ELF-1 (cell line): ENCODE measurements at regions not wholly inside any gene's neighbourhood (a gene's known extent, or its start where the extent isn't known, plus 50 kb on each side); places are given as distances from the start of the nearest gene placed in this dataset.
"Not testable (repeated sequence)": the region's sequence is repeated elsewhere in the genome, so short reads cannot be mapped to it uniquely, and the experiment has no call there.

ENCODE experiments used
- DNase-seq: peaks from one replicate; pipeline ENCODE4 v3.0.0-alpha.2; 2016; ENCODE audit warnings: low read depth, low spot score

DNA sequence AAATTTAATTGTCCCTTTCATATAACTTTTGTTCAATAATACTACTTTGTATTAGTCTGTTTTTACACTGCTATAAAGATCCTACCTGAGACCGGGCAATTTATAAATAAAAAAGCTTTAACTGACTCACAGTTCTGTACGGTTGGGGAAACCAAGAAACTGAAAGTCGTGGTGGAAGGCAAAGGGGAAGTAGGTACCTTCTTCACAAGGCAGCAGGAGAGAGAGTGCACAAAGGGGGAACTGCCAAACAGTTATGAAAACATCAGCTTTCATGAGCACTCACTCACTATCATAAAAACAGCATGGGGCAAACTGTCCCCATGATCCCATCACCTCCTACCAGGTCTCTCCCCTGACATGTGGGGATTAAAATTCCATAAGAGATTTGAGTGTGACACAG lies 1069.0 kb downstream of the FSCB start:
- no peak for DNase-seq

DNA sequence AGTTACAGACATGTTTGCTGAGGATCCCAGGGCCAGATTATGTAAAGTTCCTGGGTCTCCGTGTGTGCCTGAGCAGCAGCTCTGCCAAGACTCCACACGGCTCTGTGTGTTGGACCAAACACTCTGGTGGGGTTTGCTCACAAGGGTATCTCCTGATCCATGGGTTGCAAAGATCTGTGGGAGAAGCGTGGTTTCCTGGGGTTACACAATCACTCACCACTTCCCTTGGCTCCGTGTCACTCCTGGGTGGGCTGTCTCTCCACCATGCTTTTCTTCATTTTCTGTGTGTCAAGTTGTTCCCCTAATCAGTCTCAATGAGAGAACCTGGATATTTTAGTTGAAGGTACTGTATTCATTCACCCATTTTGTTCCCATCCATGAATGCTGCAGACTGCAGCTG lies 1088.8 kb downstream of the FSCB start:
- no peak for DNase-seq

DNA sequence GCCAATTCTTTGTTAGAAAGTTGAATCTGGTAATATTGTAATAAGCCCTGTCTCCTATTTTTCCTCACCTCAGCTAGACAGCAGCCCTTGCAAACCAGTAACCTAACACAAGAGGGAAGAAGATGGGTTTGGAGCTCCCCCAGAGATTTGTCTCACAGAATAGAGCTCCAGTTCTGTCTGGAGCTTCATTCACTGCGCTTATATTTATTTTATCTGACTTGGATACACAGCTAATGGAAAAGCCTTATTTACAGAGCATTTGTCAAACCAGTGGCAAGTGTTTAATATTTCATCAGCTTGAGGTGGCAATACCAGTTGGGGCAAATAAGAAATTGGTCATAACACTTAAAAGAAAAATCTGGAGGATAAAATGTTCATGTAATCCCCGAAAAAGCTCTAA lies 1094.0 kb downstream of the FSCB start:
- no peak for DNase-seq

DNA sequence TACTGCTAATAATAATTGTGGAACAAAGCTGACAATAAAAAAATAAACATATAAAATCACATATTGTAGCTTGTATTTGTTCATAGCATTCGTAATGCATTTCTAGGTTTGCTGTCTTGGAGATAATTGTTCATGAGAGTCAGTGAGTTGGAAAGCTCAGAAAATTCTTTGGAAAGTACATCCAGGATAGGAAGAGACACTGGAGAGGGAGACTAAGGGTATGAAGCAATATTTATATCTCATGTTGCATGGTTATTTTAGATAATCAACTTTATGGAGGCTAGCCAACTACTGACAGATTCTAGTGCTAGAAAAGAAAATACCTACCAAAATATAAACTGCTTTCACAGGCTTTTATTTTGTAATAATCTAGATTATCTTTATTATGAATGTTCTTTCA lies 1095.2 kb downstream of the FSCB start:
- no peak for DNase-seq

DNA sequence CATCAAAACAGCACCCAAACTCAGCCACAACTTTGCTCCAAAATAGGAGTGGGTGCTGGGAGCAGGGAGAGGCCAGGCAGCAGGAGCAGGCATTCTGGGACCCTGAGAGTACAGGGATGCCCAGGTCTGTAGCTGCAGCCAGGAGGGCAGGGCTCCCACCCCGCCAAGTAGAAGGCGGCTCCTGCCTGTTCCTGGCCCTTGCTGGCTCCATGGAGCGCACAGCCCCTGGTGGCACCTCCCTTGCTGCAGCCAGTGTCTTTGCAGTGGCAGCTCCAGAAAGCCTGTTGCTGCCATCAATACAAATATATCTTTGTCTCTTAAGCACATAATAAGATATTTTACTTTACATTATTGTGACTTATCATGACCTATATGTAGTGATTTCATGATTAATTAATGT lies 1096.5 kb downstream of the FSCB start:
- DNase-seq = no peak

DNA sequence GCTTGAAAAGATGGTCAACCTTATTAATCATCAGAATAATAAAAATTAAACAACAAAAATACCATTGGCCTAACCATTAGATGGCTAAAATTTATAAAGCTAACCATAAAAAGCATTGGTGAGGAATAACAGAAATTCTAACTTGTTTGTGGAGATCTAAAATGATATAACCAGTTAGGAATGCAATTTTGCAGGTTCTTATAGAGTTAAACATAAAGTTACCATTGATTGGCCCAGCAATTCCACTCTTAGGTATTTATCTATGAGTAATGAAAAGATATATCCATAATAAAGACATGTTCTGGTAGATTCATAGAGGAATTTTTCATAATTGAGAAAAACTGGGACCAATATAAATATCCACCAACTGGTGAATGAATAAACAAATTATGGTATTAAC lies 1098.6 kb downstream of the FSCB start:
- DNase-seq = no peak

DNA sequence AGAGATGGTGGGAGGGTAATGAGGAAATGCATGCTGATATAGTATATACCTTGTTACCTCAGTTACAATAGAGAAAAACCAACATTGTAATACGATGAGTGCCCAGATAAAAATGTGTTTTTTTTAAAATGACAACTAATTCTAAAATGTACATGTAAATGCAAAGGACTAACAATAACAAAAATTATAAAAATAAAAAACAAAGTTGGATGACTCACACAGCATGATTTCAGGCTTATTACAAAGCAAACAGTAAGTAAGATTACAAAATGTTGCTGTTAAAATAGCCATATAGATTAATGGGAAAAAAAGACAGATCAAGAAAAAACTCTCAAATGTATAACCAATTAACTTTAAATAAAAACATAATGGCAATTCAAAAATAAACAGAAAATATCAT lies 1099.4 kb downstream of the FSCB start:
- no peak for DNase-seq

DNA sequence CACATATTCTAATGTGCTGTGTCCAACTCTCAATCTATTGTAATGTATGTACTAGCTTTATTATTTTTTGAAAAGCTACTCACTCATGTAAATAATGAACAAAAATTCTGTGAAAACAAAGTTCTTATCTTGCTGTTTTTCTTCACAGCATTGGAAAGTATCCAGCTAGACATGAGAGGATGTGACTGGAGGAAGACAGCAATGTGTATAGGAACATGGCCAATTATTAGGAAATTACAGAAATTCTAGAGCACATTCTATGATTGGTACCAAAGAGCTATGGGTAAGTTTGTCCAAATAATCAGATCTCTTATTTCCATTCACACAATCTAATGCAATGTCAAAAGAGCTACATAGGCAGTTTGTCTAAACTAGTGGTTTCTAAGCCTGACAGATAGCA lies 1100.2 kb downstream of the FSCB start:
- DNase-seq = no peak

DNA sequence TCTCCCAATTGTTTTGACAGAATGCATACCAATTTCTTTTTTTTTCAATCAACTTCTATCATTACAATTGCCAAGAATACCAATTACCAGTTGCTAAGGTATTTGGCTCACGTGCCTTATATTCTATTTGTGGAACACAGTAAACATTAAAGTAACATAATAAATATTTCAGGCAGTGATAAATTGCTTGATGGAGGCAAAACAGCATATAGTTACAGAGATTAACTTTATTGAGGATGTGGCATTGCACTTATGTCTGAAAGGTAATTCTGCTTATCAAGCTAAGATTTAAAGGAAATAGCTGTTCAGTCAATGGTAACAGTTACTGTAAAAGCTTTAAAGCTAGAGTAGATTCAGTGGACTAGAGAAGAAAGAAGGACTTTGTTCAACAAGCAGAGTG lies 1107.8 kb downstream of the FSCB start:
- DNase-seq = no peak

DNA sequence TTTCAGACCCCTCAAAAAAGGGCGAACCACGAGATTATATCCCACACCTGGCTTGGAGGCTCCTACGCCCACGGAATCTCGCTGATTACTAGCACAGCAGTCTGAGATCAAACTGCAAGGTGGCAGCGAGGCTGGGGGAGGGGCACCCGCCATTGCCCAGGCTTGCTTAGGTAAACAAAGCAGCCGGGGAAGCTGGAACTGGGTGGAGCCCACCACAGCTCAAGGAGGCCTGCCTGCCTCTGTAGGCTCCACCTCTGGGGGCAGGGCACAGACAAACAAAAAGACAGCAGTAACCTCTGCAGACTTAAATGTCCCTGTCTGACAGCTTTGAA lies 1136.6 kb downstream of the FSCB start:
- not testable (repeated sequence) for DNase-seq

DNA sequence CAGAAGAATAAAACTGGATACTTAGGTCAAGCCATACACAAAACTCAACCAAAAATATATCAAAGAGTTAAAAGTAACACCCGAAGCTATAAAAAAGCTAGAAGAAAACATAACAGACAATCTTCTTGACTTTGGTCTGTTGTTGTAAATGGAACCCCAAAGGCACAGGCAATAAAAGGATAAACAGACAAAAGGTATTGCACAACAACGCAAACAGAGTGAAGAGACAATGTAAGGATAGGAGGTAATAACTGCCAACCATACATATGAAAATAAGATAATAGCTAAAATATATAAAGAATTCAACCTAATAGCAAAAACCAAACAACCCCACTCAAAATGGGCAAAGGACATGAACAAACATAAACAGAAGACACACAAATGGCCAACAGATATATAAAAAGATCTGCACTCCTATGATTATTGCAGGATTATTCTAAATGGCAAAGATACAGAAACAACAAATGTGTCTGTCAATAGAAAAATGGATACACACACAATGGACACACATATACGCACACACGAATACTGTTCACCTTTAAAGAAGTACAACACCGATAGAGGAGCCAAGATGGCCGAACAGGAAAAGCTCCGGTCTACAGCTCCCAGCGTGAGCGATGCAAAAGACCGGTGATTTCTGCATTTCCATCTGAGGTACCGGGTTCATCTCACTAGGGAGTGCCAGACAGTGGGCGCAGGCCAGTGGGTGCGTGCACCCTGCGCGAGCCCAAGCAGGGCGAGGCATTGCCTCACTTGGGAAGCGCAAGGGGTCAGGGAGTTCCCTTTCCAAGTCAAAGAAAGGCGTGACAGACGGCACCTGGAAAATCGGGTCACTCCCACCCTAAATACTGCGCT lies 1137.1 kb downstream of the FSCB start:
- peak; percentile 36 for DNase-seq

DNA sequence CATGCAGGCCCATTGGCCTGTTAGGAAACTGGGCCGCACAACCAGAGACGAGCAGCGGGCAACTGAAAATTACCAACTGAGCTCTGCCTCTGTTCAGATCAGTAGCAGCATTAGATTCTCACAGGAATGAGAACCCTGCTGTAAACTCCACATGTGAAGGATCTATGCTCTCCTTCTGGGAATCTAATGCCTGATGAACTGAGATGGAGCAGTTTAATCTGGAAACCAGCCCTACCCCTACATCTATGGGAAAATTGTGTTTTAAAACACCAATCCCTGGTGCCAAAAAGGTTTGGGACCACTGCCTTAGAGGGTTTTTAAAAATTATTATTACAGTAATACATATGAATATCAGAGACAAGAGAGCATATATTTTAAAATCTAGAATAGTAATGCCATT lies 1144.5 kb downstream of the FSCB start:
- DNase-seq = no peak

DNA sequence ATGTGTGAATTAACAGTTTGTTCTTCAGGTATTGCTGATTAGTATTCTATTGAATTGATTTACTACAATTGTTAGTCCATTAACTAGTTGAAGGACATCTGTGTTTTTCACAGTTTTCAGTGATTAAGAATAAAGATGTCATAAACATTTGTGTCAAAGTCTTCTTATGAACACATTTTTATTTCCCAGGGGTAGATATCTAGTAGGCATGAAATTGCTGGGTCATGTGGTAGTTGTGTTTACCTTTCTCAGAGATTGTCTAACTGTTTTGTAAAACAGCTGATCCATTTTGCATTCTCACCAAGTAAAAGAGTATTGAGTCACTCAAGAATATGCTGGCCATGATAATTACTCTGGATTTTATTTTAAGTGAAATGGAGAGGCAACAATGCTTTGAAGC lies 1145.3 kb downstream of the FSCB start:
- DNase-seq = no peak

DNA sequence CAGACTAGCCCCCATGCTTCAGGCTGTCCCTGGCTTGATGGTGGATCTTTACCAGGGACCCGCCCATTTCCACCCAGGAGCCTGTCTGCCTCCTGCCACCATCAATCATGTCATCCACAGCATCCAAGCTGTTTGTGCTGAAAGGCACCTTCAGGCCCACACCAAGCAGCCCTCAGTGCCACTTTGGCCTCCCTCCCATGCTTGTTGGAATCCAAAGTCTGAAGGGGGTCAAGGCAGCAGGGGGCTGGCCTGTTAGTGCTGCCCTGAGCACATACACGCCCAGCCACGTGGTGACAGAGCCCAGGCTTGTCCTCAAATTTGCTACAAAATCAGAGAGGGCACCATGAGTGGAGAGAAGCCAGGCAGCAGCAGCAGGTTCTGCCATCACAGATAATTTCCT lies 1146.8 kb downstream of the FSCB start:
- DNase-seq = peak; percentile 13

DNA sequence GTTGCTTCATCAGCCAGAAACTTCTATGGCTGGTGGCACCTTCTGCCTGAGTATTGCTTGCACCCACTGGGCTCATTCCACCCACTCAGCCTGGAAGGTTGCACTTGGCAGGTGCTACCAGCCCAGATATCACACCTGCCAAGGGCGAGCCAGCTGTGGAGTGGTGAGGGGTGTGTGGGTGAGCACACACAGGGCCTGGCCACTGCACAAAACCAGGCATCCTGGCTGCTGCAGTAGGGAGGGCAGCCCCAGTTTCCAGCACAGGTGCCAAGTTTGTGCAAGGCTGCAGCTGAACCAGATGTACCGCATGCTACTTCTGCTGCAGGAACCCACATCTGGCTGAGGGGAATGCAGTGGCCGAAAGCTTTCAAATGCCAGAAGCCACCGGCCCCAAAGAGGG lies 1147.8 kb downstream of the FSCB start:
- no peak for DNase-seq

DNA sequence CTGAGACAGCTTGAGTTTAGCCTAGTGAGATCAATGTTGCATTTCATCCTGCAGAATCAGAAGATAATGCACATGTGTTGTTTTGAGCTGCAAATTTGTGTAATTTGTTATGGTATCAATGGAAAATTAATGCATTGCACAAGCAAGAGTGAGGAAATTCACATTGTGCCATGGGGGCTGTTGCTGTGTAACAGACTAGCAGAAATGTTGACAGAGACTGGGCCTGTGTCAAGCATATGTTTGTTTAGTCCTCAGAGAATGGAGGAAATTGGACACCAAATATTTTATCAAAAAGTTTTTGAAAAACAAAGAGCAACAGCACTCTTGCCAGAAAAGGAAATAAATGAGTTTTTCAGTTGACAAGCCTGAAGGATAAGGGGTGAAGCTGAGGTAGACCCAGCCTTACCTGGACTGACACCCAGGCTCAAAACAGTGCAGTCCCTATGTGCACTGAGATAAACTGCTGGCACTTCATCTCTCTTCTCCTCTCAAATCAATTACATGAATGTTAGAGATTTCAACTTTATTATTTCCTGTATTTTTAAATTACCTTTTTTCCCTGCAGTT lies 1150.0 kb downstream of the FSCB start:
- DNase-seq = no peak

DNA sequence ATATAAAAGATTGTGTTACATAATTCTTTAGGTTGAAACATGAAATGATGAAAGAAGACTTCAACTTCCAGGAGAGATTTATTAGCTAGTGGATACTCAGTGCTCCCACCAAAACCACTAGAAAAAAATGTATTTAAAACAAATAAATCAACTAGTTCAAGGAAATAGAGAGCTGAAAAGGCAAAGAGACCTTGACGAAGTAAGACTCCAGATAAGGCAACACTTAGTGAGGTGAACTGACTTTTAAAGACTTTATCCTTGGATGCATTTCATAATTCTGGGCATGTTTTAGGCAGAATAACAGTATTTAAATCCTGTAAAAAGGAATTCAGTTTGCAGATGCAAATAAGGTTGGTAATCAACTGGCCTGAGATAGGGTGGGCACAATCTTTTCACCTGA lies 1150.7 kb downstream of the FSCB start:
- no peak for DNase-seq

DNA sequence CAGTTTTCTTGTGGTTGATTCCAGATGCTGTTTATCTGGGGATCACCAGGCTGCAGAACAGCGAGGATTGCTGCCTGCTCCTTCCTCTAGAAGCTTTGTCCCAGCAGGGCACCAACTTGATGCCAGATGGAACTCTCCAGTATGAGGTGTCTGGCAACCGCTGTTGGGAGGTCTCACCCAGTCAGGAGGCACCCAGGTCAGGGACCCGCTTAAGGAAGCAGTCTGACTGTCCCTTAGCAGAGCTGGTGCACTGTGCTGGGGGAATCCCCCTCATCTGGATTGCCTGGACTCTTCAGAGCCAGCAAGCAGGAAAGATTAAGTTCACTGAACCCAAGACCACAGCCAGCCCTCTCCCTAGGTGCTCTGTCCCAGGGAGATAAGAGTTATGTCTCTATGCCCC lies 1165.2 kb downstream of the FSCB start:
- no peak for DNase-seq

DNA sequence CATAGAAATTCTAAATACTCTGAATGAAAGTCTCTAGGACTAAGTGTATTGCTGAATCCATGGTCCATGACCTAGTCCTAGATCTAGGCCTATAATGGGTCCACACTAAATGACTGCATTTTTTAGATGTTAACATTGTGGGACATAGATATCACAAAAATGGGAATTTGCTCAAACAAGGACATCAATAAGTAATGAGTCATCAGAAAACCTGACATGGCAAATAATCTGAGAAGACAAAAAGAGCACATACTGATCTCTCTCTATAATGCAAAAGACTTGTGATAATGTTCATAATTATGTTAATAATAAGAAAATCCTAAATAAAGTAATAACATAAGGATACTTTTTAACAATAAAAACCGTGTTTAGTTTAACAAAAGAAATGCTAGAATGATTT lies 1168.4 kb downstream of the FSCB start:
- DNase-seq = no peak

DNA sequence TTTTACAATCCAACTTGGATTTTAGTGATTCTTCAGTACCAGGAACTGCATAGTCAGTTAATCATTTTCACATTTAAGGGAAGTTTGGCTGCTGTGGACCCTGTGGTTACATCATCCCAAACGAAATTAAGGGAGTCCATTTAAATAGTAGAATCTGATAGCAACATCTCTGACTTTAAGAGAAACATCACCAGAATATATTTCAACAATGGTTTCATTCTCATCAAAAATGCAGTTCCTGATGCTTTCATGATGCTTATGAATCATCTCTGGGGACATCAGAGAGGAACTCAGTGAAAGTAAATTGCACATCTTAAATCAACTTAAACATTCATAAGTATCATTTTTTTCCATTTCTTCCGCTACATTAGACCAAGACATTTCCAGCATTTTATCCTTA lies 1170.7 kb downstream of the FSCB start:
- DNase-seq = no peak

DNA sequence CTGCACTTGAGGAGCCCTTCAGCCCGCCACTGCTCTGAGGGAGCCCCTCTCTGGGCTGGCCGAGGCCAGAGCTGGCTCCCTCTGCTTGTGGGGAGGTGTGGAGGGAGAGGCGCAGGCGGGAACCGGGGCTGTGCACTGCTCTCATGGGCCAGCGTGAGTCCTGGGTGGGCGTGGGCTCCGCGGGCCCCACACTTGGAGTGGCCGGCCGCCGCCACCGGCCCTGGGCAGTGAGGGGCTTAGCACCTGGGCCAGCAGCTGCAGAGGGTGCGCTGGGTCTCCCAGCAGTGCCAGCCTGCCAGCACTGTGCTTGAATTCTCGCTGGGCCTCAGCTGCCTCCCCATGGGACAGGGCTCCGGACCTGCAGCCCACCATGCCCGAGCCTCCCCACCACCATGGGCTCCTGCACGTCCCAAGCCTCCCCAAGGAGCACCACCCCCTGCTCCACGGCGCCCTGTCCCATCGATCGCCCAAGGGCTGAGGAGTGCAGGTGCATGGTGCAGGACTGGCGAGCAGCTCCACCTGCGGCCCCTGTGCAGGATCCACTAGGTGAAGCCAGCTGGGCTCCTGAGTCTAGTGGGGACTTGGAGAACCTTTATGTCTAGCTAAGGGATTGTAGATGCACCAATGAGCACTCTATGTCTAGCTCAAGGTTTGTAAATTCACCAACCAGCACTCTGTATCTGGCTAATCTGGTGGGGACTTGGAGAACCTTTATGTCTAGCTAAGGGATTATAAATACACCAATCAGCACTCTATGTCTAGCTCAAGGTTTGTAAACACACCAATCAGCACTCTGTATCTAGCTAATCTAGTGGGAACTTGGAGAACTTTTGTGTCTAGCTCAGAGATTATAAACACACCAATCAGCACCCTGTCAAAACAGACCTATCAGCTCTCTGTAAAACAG lies 1180.3 kb downstream of the FSCB start:
- DNase-seq = not testable (repeated sequence)

DNA sequence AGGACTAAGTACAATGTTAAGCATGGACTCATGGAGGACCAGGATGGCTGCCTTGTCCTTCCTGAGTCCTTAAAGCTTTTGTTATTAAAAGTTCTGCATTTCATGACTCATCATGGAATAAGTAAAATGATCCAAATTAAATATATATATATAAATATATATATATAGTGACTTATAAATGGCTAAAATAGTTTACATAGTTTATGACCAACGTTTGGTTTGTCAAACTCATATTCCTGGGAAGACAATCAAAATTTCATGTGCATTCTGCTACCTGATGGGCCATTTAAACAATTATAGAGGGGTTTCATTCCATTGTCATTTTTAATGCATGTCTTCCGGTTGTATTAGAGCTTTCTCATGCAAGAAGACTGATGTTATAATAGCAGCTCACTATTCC lies 1190.7 kb downstream of the FSCB start:
- no peak for DNase-seq

DNA sequence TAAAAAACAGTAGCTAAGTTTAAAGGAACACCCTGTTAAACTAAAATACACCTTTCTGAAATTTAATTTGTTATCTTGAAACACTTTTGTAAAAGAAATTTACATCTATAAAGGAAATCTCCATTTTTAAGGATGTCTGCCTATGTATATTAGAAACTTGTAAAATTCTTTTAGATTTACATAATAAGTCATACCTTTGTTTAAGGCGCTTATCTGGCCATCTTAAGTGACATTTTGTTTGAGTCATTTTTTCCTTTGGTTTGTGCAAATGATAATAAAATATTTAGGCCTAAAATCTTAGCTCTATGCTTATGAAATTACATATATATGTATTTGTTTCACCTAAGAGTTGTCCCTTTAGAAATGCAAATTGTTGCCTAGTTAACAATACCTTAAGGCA lies 1193.4 kb downstream of the FSCB start:
- no peak for DNase-seq
